Limb (tissue), 2 donors: ENCODE measurements at regions not wholly inside any gene's neighbourhood (a gene's known extent, or its start where the extent isn't known, plus 50 kb on each side); places are given as distances from the start of the nearest gene placed in this dataset.
"Not testable (repeated sequence)": the region's sequence is repeated elsewhere in the genome, so short reads cannot be mapped to it uniquely, and the experiment has no call there.

Source experiments
- DNase-seq, 2 donors: peaks; one replicate each; pipeline ENCODE4 v3.0.0-alpha.2; 2016; ENCODE audit errors: extremely low spot score in 2 of 2

DNA sequence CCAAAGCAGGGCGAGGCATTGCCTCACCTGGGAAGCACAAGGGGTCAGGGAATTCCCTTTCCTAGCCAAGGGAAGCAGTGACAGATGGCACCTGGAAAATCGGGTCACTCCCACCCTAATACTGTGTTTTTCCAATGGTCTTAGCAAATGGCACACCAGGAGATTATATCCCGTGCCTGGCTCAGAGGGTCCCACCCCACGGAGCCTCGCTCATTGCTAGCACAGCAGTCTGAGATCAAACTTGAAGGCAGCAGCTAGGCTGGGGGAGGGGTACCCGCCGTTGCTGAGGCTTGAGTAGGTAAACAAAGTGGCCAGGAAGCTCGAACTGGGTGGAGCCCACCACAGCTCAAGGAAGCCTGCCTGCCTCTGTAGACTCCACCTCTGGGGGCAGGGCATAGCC is 664.6 kb downstream of the NUP35 start:
- DNase-seq = not testable (repeated sequence)

GRCh38 chr2:183792165-183792924 is 668.1 kb downstream of the NUP35 start:
- DNase-seq = not testable (repeated sequence)

GRCh38 chr2:183798535-183798934 is 674.3 kb downstream of the NUP35 start:
- no peak for DNase-seq

DNA sequence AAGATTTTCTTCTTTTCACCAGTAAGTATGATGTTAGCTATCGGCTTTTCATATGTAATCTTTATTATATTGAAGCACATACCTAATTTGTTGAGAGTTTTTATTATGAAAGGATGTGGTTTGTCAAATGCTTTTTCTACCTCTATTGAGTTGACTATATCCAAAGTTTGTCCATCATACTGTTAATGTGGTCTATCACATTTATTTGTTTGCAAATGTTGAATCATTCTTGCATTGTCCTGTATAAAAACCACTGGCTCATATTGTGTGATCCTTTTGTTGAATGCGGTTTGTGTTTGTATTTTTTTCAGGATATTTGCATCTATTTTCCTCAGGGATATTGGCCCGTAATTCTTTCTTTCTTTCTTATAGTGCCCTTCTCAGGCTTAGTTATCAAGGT is 675.5 kb downstream of the NUP35 start:
- no peak for DNase-seq

DNA sequence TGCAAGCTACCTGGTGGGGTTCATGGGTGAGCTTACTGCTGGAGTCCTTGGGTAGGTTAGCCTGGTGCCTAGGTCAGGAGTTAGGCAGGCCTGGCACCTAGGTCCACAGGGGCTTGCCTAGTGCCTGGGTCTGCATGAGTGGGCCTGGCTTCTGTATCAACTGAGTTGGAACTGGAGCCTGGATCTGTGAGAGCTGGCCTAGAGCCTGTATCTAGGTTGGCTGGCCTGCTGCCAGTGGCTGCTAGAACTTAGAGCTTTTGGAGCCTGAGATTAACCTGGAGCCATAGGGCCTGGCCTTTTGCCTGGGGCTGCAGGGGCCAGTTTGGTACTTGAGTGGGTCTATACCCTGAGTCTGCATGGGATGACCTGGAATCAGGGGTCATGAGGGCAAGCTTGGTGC is 679.4 kb downstream of the NUP35 start:
- no peak for DNase-seq

- DNase-seq = no peak
These were observed 683.6 kb downstream of the NUP35 start for GRCh38 chr2:183807870-183808269.

DNA sequence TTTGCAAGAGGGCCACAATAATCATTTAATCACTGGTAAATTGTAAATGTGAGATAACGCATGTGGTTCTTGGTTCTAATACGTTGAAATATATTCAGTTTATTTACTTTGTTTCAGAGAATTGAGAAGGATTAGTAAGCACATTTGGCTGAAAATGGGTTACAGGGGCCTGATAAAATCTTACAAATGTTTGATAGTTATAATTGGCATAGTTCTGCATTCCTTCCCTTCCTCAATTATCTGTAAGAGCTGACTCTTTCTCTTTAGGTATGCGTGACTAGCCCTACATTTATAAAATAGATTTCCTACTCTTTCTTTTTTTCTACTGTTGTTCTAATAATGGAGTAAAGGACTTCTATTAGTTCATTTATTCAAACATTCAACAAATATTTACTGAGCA is 685.2 kb downstream of the NUP35 start:
- DNase-seq = no peak

- DNase-seq = no peak
These were observed 687.0 kb downstream of the NUP35 start for GRCh38 chr2:183811281-183811680.

DNA sequence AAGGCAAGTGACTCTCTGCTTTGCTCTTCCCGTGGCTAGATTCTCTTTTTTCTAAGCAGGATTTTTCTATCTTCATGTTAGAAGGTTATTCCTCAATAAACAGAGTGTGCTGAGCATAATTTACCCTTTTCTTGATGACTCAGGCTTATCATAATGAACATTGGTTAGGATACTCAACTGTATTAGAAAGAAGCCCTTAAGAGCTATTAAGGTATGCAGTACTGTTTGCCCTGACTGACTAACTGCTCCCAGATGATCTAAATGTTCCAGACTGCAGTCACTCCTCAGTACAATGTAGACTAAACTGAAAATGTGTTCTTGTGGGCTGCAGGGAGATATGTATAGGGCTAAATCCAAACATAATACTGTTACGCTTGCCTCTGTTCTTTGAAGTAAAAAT is 687.8 kb downstream of the NUP35 start:
- DNase-seq = no peak

GRCh38 chr2:183825710-183826109 is 701.5 kb downstream of the NUP35 start:
- DNase-seq = no peak

- DNase-seq = no peak
These were observed 705.7 kb downstream of the NUP35 start for GRCh38 chr2:183829931-183830330.

- DNase-seq = no peak
These were observed 712.9 kb downstream of the NUP35 start for GRCh38 chr2:183837157-183837556.

- no peak for DNase-seq
These were observed 714.1 kb downstream of the NUP35 start for GRCh38 chr2:183838295-183838694.

DNA sequence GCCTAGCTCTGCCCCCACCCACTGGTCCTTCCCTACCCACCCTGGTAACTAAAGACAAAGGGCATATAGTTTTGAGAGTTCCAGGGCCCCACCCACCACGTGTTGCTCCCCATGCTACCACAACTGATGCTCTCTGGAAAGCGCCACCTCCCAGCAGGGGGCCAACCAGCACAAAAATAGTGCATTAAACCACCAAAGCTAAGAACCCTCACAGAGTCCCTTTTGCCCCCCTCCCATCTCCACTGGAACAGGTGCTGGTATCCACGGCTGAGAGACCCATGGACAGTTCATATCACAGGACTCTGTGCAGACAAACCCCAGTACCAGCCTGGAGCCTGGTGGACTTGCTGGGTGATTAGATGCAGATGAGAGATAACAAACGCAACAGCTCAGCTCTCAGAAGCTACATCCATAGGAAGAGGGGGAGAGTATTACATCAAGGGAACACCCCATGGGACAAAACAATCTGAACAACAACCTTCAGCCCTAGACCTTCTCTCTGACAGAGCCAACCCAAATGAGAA is 715.9 kb downstream of the NUP35 start:
- no peak for DNase-seq

DNA sequence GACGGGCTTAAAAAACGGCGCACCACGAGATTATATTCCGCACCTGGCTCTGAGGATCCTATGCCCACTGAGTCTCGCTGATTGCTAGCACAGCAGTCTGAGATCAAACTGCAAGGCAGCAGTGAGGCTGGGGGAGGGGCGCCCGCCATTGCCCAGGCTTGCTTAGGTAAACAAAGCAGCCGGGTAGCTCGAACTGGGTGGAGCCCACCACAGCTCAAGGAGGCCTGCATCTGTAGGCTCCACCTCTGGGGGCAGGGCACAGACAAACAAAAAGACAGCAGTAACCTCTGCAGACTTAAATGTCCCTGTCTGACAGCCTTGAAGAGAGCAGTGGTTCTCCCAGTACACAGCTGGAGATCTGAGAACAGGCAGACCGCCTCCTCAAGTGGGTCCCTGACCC is 725.6 kb downstream of the NUP35 start:
- DNase-seq = not testable (repeated sequence)

DNA sequence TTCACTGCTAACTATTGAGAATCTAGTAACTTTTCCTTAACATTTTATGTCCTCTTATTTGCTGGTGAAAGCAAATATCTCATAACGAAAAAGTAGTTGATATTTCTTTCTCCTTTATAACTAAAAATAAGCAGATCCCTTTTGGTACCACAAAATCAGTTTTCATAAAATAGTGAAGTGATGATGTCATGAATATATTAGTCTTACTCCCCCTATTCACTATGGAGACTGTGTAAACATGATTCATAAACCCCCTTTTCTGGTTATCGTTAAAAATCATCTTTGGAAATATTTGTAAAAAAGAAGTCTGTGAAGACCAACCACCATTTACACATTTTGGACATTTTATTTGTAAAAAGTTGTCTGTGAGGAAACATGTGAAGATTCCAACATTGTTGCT is 734.9 kb downstream of the NUP35 start:
- no peak for DNase-seq

DNA sequence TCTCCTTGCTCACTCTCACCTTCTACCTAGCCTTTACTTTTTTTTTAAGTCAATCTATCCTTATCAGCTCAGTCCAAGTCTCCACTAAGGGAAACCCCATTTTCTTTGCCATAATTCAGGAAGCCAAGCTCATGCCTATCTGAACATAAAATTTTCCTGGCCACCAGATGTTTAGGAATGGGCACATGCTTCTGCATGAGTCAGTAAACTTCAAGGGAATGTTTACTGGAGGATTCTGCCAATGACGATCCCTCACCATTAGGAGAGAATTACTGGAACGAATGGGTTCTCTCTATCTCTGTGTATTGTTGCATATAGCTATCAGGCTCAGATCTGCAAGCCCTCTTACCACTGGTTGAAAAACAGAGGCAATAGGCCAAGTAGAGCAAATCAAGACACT is 731.7 kb upstream of the ZNF804A start:
- no peak for DNase-seq

- DNase-seq = no peak
These were observed 731.1 kb upstream of the ZNF804A start for GRCh38 chr2:183867206-183867605.

- peak in 1 of 2 donors; percentile 8 for DNase-seq
These were observed 730.2 kb upstream of the ZNF804A start for GRCh38 chr2:183868153-183868552.

- no peak for DNase-seq
These were observed 729.6 kb upstream of the ZNF804A start for GRCh38 chr2:183868707-183869106.

GRCh38 chr2:183872131-183872530 is 726.2 kb upstream of the ZNF804A start:
- DNase-seq = no peak

DNA sequence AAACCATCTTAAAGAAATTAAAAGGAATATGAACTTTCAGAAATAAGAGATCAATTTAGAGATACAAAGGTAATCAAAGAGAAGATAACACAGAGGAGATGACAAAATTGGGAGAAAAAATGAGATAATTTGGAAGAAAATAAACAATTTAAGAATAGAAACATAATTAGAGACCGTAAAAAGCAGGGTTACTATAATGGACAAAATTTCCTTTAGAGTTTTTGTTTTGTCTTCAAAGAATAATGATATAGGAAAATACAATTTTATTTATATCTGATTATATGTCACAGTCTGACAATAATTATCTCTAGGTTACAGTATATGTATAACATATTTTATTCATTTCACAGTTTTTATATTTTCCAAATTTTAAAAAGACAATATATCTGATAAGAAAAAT is 716.4 kb upstream of the ZNF804A start:
- no peak for DNase-seq

DNA sequence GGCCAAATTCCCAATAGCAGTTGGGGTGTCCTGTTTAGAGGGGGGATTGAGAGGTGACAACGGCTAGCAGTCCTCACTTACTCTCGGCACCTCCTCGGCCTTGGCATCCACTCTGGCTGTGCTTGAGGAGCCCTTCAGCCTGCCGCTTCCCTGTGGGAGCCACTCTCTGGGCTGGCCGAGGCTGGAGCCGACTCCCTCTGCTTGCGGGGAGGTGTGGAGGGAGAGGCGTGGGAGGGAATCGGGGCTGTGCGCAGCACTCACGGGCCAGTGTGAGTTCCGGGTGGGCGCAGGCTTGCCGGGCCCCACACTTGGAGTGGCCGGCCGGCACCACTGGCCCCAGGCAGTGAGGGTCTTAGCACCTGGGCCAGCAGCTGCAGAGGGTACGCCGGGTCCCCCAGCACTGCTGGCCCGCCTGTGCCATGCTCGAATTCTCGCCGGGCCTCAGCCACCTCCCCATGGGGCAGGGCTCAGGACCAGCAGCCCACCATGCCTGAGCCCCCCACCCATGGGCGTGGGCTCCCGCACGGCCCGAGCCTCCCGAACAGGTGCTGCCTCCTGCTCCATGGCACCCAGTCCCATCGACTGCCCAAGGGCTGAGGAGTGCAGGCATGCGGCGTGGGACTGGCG is 705.9 kb upstream of the ZNF804A start:
- no peak for DNase-seq
